DND-41 (cell line): ENCODE measurements at regions not wholly inside any gene's neighbourhood (a gene's known extent, or its start where the extent isn't known, plus 50 kb on each side); places are given as distances from the start of the nearest gene placed in this dataset.

Source experiments
- ATAC-seq: fragments of 200-7000 bp; cut with Tn5 transposase; 3 replicates; pipeline ENCODE4 v1.9.1; 2021; ENCODE audit warnings: low read depth; ENCODE audit not compliant: insufficient read depth
- DNase-seq: peaks from one replicate; pipeline ENCODE4 v3.0.0-alpha.2; 2020
- H2AFZ ChIP-seq: 2 replicates; pipeline ENCODE4 v1.6.0; 2012; ENCODE audit warnings: low read depth, low read length
- H3K27ac ChIP-seq: 2 replicates; pipeline ENCODE4 v1.5.1; 2012; ENCODE audit warnings: low read length, inconsistent platforms
- H3K27me3 ChIP-seq: fragments of 200-600 bp; sonication (generic); 2 replicates; pipeline ENCODE4 v1.6.0; 2012; ENCODE audit warnings: low read length, mild to moderate bottlenecking, inconsistent platforms; ENCODE audit not compliant: insufficient read depth, poor library complexity
- H3K36me3 ChIP-seq: 2 replicates; pipeline ENCODE4 v1.5.1; 2012; ENCODE audit warnings: low read length, inconsistent platforms; ENCODE audit not compliant: insufficient read depth
- H3K4me1 ChIP-seq: 2 replicates; pipeline ENCODE4 v1.5.1; 2012; ENCODE audit warnings: mild to moderate bottlenecking, low read length; ENCODE audit not compliant: insufficient read depth
- H3K4me2 ChIP-seq: 2 replicates; pipeline ENCODE4 v1.6.0; 2012; ENCODE audit warnings: mild to moderate bottlenecking, moderate library complexity, low read length, inconsistent platforms; ENCODE audit not compliant: insufficient read depth
- H3K4me3 ChIP-seq, 2 experiments: fragments of 200-600 bp in 1 of 2; shearing (Covaris generic) in 1 of 2; 2 replicates each; pipeline ENCODE4 v1.5.1; 2012 to 2016; ENCODE audit warnings: inconsistent platforms in 2 of 2, low read length in 2 of 2, mild to moderate bottlenecking in 2 of 2, low read depth in 1 of 2, moderate library complexity in 1 of 2
- H3K79me2 ChIP-seq: 2 replicates; pipeline ENCODE4 v1.6.0; 2012; ENCODE audit warnings: low read length, inconsistent platforms; ENCODE audit not compliant: insufficient read depth
- H3K9ac ChIP-seq: 2 replicates; pipeline ENCODE4 v1.6.0; 2012; ENCODE audit warnings: low read depth, mild to moderate bottlenecking, inconsistent platforms, low read length, moderate library complexity
- H3K9me3 ChIP-seq: 2 replicates; pipeline ENCODE4 v1.5.1; 2012; ENCODE audit warnings: low read length, moderate library complexity, mild to moderate bottlenecking, inconsistent platforms; ENCODE audit not compliant: insufficient read depth, severe bottlenecking
- H4K20me1 ChIP-seq: 2 replicates; pipeline ENCODE4 v1.6.0; 2012; ENCODE audit warnings: low read length; ENCODE audit not compliant: insufficient read depth
- EZH2 ChIP-seq: IDR thresholded peaks from 3 replicates; pipeline ENCODE4 v1.6.1; 2012; ENCODE audit warnings: borderline replicate concordance, low read depth, mild to moderate bottlenecking, moderate library complexity, low read length, inconsistent platforms; ENCODE audit not compliant: severe bottlenecking
- TF ChIP-seq, protein P1 (sequence below): IDR thresholded peaks from 2 replicates; pipeline ENCODE4 v1.5.1; 2012; ENCODE audit warnings: borderline replicate concordance, low read length, moderate library complexity, mild to moderate bottlenecking; ENCODE audit not compliant: poor library complexity, severe bottlenecking; ENCODE audit errors: extremely low read depth

DNA sequence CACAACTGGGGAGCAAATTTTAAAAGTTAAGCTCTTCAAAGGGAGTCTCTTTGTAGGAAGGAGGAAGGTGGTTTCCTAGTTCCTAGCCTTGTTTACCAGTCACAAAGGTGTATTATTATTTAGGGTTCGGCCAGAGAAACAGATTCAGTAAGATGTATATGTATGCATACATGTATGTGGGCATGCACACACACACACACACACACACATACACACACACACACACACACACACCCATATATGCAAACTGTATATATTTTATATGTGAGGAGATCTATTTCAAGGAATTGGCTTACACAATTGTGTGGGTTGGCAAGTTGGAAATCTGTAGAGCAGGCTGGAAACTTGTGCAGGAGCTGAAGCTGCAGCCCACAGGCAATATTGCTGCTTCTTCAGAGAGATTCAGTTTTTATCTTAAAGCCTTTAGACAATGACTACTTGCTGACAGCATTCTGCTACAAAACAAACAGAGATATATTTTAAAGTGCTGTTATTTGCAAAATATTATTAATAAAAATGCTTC is 75.3 kb upstream of the DNAH5 start:
- no peak overlapping the region for H2AFZ ChIP-seq
- no peak for ATAC-seq
- no peak for TF ChIP-seq EZH2

DNA sequence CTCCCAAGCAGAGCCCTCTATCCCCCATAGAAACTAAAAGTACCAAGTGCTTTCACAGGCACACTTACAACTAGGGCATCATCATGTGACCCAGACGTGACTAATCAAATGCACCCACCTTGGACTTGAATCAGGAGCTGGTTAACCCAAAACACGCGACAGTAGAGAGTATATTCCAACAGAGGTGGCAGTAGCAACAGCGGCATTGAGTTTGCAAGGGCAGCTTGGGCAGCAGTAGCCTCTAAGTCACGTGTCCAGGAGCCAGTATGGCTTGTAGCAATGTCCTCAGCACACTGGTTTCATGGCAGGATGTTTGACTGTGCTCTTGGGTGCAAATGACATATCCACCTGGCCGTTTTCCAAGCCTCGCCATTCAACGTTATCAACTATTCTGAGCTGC is 73.4 kb upstream of the DNAH5 start:
- Histone ChIP-seq H2AFZ (no peak overlapping the region), H3K9ac (no peak overlapping the region), H3K9me3 (no peaks in the 10 kb centered on the region), H3K4me3 (no peak overlapping the region), H3K79me2 (no peaks in the 10 kb centered on the region), H3K27ac (no peak overlapping the region), H3K4me2 (no peak overlapping the region), H3K4me1 (no peaks in the 10 kb centered on the region), H3K27me3 (no peaks in the 10 kb centered on the region), H4K20me1 (no peaks in the 10 kb centered on the region), H3K36me3 (no peaks in the 10 kb centered on the region)
- no peak for DNase-seq
- TF ChIP-seq EZH2: no peak
- TF ChIP-seq, protein P1, sequence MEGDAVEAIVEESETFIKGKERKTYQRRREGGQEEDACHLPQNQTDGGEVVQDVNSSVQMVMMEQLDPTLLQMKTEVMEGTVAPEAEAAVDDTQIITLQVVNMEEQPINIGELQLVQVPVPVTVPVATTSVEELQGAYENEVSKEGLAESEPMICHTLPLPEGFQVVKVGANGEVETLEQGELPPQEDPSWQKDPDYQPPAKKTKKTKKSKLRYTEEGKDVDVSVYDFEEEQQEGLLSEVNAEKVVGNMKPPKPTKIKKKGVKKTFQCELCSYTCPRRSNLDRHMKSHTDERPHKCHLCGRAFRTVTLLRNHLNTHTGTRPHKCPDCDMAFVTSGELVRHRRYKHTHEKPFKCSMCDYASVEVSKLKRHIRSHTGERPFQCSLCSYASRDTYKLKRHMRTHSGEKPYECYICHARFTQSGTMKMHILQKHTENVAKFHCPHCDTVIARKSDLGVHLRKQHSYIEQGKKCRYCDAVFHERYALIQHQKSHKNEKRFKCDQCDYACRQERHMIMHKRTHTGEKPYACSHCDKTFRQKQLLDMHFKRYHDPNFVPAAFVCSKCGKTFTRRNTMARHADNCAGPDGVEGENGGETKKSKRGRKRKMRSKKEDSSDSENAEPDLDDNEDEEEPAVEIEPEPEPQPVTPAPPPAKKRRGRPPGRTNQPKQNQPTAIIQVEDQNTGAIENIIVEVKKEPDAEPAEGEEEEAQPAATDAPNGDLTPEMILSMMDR: no peak
- ATAC-seq: no peak

More for the DNA sequence above, 75.3 kb upstream of the DNAH5 start:
- Histone ChIP-seq H3K27ac (no peak overlapping the region), H3K27me3 (no peaks in the 10 kb centered on the region), H3K4me1 (no peaks in the 10 kb centered on the region), H3K36me3 (no peaks in the 10 kb centered on the region), H3K4me3 (no peak overlapping the region), H3K4me2 (no peak overlapping the region), H3K9me3 (no peaks in the 10 kb centered on the region), H3K79me2 (no peaks in the 10 kb centered on the region), H3K9ac (no peak overlapping the region), H4K20me1 (no peaks in the 10 kb centered on the region)
- no peak for DNase-seq

DNA sequence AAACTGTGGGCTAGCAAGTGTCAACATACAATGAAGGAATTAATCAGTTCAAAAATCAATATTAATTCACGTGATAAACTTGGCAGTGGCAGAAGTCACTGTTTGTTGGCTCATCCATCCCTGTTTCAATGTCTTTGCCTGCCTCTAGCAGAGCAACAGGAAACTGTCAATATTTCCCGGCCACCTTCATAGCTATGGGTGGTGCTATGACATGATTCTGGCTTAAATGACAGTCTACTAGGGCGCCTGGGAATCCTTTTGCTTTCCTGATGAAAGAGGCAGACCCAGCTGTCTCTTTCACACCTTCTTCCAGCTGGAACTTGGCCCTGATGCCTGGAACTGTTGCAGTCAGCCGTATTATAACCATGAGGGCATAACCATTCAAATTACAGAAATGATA is 72.1 kb upstream of the DNAH5 start:
- H3K36me3 ChIP-seq: no peaks in the 10 kb centered on the region
- no peaks in the 10 kb centered on the region for H3K4me1 ChIP-seq
- ATAC-seq (no peak), DNase-seq (no peak)
- no peaks in the 10 kb centered on the region for H3K27me3 ChIP-seq
- H3K9me3 ChIP-seq: no peaks in the 10 kb centered on the region
- no peak overlapping the region for H3K4me2 ChIP-seq
- H4K20me1 ChIP-seq: no peaks in the 10 kb centered on the region
- H3K79me2 ChIP-seq: no peaks in the 10 kb centered on the region
- no peak overlapping the region for H3K4me3 ChIP-seq
- H2AFZ ChIP-seq: no peak overlapping the region
- H3K27ac ChIP-seq: no peak overlapping the region
- no peak overlapping the region for H3K9ac ChIP-seq
- TF ChIP-seq, protein P1: no peak
- TF ChIP-seq EZH2: no peak

DNA sequence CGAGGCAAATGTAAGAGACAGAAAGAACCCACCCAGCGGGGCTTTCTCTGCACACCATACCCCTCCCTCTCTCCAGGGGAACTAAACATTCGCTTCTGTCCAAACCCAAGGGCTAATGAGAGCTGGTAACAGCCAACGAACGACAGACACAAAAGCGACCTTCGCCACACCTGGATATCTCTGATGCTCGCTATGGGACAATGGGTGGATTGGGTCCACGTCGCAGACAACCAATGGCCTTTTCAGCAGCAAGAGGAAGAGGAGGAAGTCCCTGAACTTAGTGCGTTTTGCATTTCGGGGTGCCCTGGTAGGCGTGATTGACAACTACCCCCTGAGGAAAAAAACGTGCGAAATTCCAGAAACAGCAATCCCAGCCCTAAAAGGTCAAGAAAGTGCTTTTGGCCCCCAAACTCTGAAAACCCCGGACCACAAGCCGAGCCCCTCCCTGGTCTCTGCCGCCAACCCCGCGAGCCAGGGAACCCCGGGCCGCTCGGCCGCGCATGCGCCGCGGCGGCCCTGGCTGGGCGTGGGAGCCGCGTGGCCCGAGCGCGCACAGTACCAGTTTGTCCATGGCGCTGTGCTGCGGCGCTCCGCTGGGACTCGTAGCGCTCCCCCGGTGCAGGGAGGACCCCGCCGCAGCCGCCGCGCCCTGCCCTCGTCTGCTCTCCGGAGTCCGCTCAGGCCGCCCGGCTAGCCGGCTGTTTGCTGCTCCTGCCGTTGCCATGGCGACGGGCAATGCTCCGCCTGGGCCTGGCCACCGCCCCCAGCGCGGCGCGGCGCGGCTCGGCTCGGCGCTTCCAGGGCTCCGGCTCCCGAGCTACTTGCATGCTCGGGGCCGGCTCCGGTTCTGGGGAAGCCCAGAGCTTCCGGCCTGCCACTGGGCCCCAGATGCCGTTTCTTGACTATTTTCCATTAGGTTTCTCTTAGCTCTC is 66.9 kb upstream of the DNAH5 start:
- H3K4me2 ChIP-seq: no peak overlapping the region
- H3K4me3 ChIP-seq: no peak overlapping the region
- TF ChIP-seq, protein P1: no peak
- no peak for TF ChIP-seq EZH2
- ATAC-seq (no peak), DNase-seq (no peak)
- H3K79me2 ChIP-seq: no peaks in the 10 kb centered on the region
- no peaks in the 10 kb centered on the region for H3K36me3 ChIP-seq
- no peak overlapping the region for H3K27ac ChIP-seq
- H3K9me3 ChIP-seq: peaks cover 2% of the 10 kb centered on the region
- H3K9ac ChIP-seq: no peak overlapping the region
- H2AFZ ChIP-seq: no peak overlapping the region
- H4K20me1 ChIP-seq: no peaks in the 10 kb centered on the region
- H3K27me3 ChIP-seq: no peaks in the 10 kb centered on the region
- H3K4me1 ChIP-seq: no peaks in the 10 kb centered on the region
